BE2C (cell line): ENCODE measurements at regions not wholly inside any gene's neighbourhood (a gene's known extent, or its start where the extent isn't known, plus 50 kb on each side); places are given as distances from the start of the nearest gene placed in this dataset.

Source experiments
- DNase-seq: peaks from one replicate; pipeline ENCODE4 v3.0.0-alpha.2; 2020
- H3K27me3 ChIP-seq: fragments of 250-450 bp; sonication (Bioruptor Pico); 2 replicates; pipeline ENCODE4 v1.5.1; 2020; ENCODE audit warnings: mild to moderate bottlenecking
- H3K36me3 ChIP-seq: fragments of 250-450 bp; sonication (Bioruptor Pico); 2 replicates; pipeline ENCODE4 v1.5.1; 2020; ENCODE audit warnings: mild to moderate bottlenecking
- H3K4me1 ChIP-seq: fragments of 250-450 bp; sonication (Bioruptor Pico); 2 replicates; pipeline ENCODE4 v1.5.1; 2020
- H3K4me3 ChIP-seq: 2 replicates; pipeline ENCODE4 v1.5.1; 2011; ENCODE audit warnings: low read depth, low read length
- H3K9me3 ChIP-seq: fragments of 250-450 bp; sonication (Bioruptor Pico); 2 replicates; pipeline ENCODE4 v1.5.1; 2020
- CTCF ChIP-seq: IDR thresholded peaks from 2 replicates; pipeline ENCODE4 v1.5.1; 2012; ENCODE audit warnings: mild to moderate bottlenecking, low read depth, low read length

- Histone ChIP-seq H3K27me3 (no peaks in the 10 kb centered on the region), H3K9me3 (no peaks in the 10 kb centered on the region), H3K4me3 (no peak overlapping the region), H3K4me1 (no peaks in the 10 kb centered on the region), H3K36me3 (no peaks in the 10 kb centered on the region)
- no peak for TF ChIP-seq CTCF
- DNase-seq = no peak
Observed at GRCh38 chr11:38060920-38061319, 1462.9 kb upstream of the RAG2 start.

GRCh38 chr11:38060136-38060535 lies 1462.1 kb upstream of the RAG2 start:
- no peak for DNase-seq
- no peak for TF ChIP-seq CTCF
- H3K4me3 ChIP-seq = no peak overlapping the region

GRCh38 chr11:38046571-38047135 lies 1448.6 kb upstream of the RAG2 start:
- DNase-seq = no peak
- Histone ChIP-seq H3K27me3 (no peaks in the 10 kb centered on the region), H3K9me3 (no peaks in the 10 kb centered on the region), H3K4me1 (no peaks in the 10 kb centered on the region), H3K36me3 (no peaks in the 10 kb centered on the region), H3K4me3 (no peak overlapping the region)
- TF ChIP-seq CTCF = no peak

More at GRCh38 chr11:38060136-38060535, 1462.1 kb upstream of the RAG2 start:
- no peaks in the 10 kb centered on the region for H3K36me3 ChIP-seq
- H3K9me3 ChIP-seq = no peaks in the 10 kb centered on the region
- H3K4me1 ChIP-seq = no peaks in the 10 kb centered on the region
- H3K27me3 ChIP-seq = no peaks in the 10 kb centered on the region

- TF ChIP-seq CTCF = no peak
- no peaks in the 10 kb centered on the region for H3K27me3 ChIP-seq
- H3K9me3 ChIP-seq = no peaks in the 10 kb centered on the region
- H3K36me3 ChIP-seq = no peaks in the 10 kb centered on the region
- no peak for DNase-seq
- no peaks in the 10 kb centered on the region for H3K4me1 ChIP-seq
- H3K4me3 ChIP-seq = no peak overlapping the region
Observed at GRCh38 chr11:38043060-38043459, 1445.0 kb upstream of the RAG2 start.

- TF ChIP-seq CTCF = no peak
- Histone ChIP-seq H3K27me3 (no peaks in the 10 kb centered on the region), H3K36me3 (no peaks in the 10 kb centered on the region), H3K4me3 (no peak overlapping the region), H3K9me3 (no peaks in the 10 kb centered on the region), H3K4me1 (no peaks in the 10 kb centered on the region)
- DNase-seq = no peak
Observed at GRCh38 chr11:38038777-38039176, 1440.7 kb upstream of the RAG2 start.

- no peaks in the 10 kb centered on the region for H3K9me3 ChIP-seq
- DNase-seq = no peak
- no peaks in the 10 kb centered on the region for H3K36me3 ChIP-seq
- H3K4me3 ChIP-seq = no peak overlapping the region
- TF ChIP-seq CTCF = peak; percentile 21; the same call in 1 of the 2 replicates
- H3K27me3 ChIP-seq = no peaks in the 10 kb centered on the region
- no peaks in the 10 kb centered on the region for H3K4me1 ChIP-seq
Observed at GRCh38 chr11:38019072-38019775, 1421.2 kb upstream of the RAG2 start.
